ENCODE measurements at regions not wholly inside any gene's neighbourhood (a gene's known extent, or its start where the extent isn't known, plus 50 kb on each side); places are given as distances from the start of the nearest gene placed in this dataset.
"Not testable (repeated sequence)": the region's sequence is repeated elsewhere in the genome, so short reads cannot be mapped to it uniquely, and the experiment has no call there.

DNA sequence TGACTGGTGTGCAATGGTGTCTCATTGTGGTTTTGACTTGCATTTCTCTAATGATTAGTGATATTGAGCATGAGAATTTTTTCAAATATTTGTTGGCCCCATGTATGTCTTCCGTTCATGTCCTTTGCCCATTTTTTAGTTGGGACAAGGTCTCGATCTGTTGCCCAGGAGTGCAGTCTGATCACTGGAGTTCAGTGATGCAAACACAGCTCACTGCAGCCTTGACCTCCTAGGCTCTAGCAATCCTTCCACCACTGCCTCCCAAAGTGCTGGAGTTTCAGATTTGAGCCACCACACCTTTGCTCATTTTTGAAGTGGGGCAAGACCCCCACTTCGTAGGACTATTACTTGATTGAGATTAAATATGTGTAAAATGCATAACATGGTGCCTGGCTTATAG lies 124.2 kb upstream of the NBPF26 start:
- H3K4me3 ChIP-seq (ENCODE audit: low read length in 2 of 2); H3K27me3 ChIP-seq (ENCODE audit: control insufficient read depth in 2 of 2, insufficient read depth in 1 of 2, low read length in 1 of 2); H3K4me1 ChIP-seq (ENCODE audit: control insufficient read depth in 2 of 2, insufficient read depth in 2 of 2, low read length in 2 of 2); H3K9me3 ChIP-seq (ENCODE audit: control insufficient read depth in 2 of 2, insufficient read depth in 1 of 2, low read length in 1 of 2); H3K36me3 ChIP-seq (ENCODE audit: control insufficient read depth in 2 of 2, insufficient read depth in 2 of 2, low read length in 1 of 2); H3K27ac ChIP-seq (ENCODE audit: low read depth in 1 of 2, low read length in 1 of 2); DNase-seq (ENCODE audit: low read depth in 6 of 9, low spot score in 9 of 9): not testable (repeated sequence)
- WGBS, result no CpG with 5 or more reads among the region's 3 CpGs

DNA sequence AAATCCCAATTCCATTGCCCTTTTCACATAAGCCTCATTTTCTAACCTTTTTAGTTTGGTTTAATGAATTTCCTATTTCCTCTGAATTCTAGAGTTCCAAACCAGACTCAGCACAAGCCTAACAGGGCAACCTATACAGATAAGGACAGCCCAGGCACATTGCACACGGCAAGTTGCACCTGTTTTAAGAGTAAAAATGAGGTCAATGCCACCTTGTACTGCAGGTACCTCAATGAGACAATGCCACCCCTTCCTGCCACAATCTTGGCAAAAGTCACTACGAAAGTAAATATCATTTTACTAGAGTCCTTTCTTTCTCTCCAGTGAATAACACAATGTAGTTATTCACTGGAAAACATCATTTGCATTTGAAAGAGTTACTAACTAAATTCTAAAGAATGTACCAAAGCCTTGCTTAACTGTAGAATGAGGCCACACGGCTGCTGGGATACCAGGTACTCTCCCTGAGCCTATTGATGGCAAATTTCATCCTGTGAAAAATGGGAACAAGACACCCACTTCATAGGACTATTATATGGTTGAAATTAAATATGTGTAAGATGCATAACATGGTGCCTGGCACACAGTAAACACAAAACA lies 123.2 kb upstream of the NBPF26 start:
- not testable (repeated sequence) for DNase-seq (ENCODE audit: low read depth in 6 of 9, low spot score in 9 of 9); H3K27ac ChIP-seq (ENCODE audit: low read depth in 1 of 2, low read length in 1 of 2); H3K36me3 ChIP-seq (ENCODE audit: control insufficient read depth in 2 of 2, insufficient read depth in 2 of 2, low read length in 1 of 2); H3K4me3 ChIP-seq (ENCODE audit: low read length in 2 of 2); H3K27me3 ChIP-seq (ENCODE audit: control insufficient read depth in 2 of 2, insufficient read depth in 1 of 2, low read length in 1 of 2); H3K4me1 ChIP-seq (ENCODE audit: control insufficient read depth in 2 of 2, insufficient read depth in 2 of 2, low read length in 2 of 2); H3K9me3 ChIP-seq (ENCODE audit: control insufficient read depth in 2 of 2, insufficient read depth in 1 of 2, low read length in 1 of 2)
- no CpG with 5 or more reads among the region's 3 CpGs for WGBS

GRCh38 chr1:120607882-120608281 lies 115.9 kb upstream of the NBPF26 start:
- not testable (repeated sequence) for H3K36me3 ChIP-seq (ENCODE audit: control insufficient read depth in 2 of 2, insufficient read depth in 2 of 2, low read length in 1 of 2); H3K4me1 ChIP-seq (ENCODE audit: control insufficient read depth in 2 of 2, insufficient read depth in 2 of 2, low read length in 2 of 2); H3K4me3 ChIP-seq (ENCODE audit: low read length in 2 of 2); H3K9me3 ChIP-seq (ENCODE audit: control insufficient read depth in 2 of 2, insufficient read depth in 1 of 2, low read length in 1 of 2); H3K27me3 ChIP-seq (ENCODE audit: control insufficient read depth in 2 of 2, insufficient read depth in 1 of 2, low read length in 1 of 2); DNase-seq (ENCODE audit: low read depth in 6 of 9, low spot score in 9 of 9); H3K27ac ChIP-seq (ENCODE audit: low read depth in 1 of 2, low read length in 1 of 2)
- no CpG with 5 or more reads among the region's 3 CpGs for WGBS

- H3K4me1 ChIP-seq (ENCODE audit: control insufficient read depth in 2 of 2, insufficient read depth in 2 of 2, low read length in 2 of 2); DNase-seq (ENCODE audit: low read depth in 6 of 9, low spot score in 9 of 9); H3K27ac ChIP-seq (ENCODE audit: low read depth in 1 of 2, low read length in 1 of 2); H3K4me3 ChIP-seq (ENCODE audit: low read length in 2 of 2); H3K27me3 ChIP-seq (ENCODE audit: control insufficient read depth in 2 of 2, insufficient read depth in 1 of 2, low read length in 1 of 2); H3K36me3 ChIP-seq (ENCODE audit: control insufficient read depth in 2 of 2, insufficient read depth in 2 of 2, low read length in 1 of 2); H3K9me3 ChIP-seq (ENCODE audit: control insufficient read depth in 2 of 2, insufficient read depth in 1 of 2, low read length in 1 of 2): not testable (repeated sequence)
- no CpG with 5 or more reads among the region's 8 CpGs for WGBS
These were observed 115.3 kb upstream of the NBPF26 start for GRCh38 chr1:120608314-120609014.

DNA sequence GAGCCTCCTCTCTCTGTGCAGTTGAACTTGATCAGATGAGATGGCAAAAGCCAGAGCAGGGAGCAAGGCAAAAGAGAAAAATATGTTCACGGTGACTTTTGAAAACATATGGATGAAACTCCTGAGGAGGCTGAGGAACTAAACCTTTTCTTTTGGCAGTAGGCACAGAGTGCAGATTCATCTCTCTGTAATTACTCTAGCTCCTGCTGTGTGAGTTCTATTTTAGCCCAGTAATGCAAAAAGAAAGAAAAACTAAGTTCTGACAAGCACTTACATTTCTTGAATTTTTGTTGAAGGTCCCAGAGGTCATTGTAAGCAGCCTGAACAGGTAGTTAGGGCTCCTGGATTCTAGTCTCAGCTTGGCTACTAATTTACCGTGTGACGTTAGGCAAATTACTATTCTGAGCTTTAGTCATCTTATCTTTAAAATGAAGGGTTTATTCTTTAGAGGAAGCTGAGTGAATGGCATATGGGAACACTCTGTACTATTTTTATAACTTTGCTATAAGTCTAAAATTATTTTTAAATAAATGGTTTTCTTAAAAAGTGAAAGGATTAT lies 114.7 kb upstream of the NBPF26 start:
- not testable (repeated sequence) for DNase-seq (ENCODE audit: low read depth in 6 of 9, low spot score in 9 of 9); H3K4me3 ChIP-seq (ENCODE audit: low read length in 2 of 2); H3K27me3 ChIP-seq (ENCODE audit: control insufficient read depth in 2 of 2, insufficient read depth in 1 of 2, low read length in 1 of 2); H3K9me3 ChIP-seq (ENCODE audit: control insufficient read depth in 2 of 2, insufficient read depth in 1 of 2, low read length in 1 of 2); H3K27ac ChIP-seq (ENCODE audit: low read depth in 1 of 2, low read length in 1 of 2); H3K4me1 ChIP-seq (ENCODE audit: control insufficient read depth in 2 of 2, insufficient read depth in 2 of 2, low read length in 2 of 2); H3K36me3 ChIP-seq (ENCODE audit: control insufficient read depth in 2 of 2, insufficient read depth in 2 of 2, low read length in 1 of 2)
- no CpG with 5 or more reads among the region's 3 CpGs for WGBS

- H3K27me3 ChIP-seq (ENCODE audit: control insufficient read depth in 2 of 2, insufficient read depth in 1 of 2, low read length in 1 of 2); H3K9me3 ChIP-seq (ENCODE audit: control insufficient read depth in 2 of 2, insufficient read depth in 1 of 2, low read length in 1 of 2): not testable (repeated sequence)
- no CpG with 5 or more reads among the region's 6 CpGs for WGBS
These were observed 113.9 kb upstream of the NBPF26 start for GRCh38 chr1:120609834-120610233.

DNA sequence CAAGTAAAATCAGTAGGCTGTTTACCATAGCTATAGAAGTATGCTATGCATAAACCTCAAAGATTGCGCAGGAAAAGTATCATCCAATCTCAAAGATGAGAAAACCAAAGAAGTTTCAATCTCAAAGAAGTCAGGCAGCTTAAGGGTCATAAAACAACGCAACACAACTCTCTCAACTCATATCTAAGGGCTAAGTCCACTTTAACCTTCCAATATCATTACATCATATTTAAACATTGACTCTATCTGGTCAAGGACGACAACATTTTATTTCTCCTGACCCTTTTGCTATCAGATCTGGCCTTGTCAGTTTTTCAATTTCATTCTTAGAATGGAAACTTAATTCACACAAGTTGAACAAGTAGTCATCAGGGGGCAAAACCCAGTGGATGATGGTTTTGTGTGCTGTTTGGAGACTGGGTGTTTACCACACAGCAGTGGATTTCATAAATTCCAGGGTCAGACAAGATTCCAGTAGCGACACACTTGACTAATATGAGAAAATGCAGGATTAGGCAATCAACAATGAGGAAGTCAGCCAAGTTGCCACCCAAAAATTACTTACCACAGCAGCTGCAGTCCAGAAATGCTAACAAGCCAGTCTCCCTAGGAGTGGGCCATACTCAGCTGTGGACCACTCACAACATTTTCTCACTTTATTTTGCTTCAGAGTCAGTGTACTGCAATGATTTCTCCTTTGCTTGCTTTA lies 108.7 kb upstream of the NBPF26 start:
- not testable (repeated sequence) for H3K9me3 ChIP-seq (ENCODE audit: control insufficient read depth in 2 of 2, insufficient read depth in 1 of 2, low read length in 1 of 2); H3K36me3 ChIP-seq (ENCODE audit: control insufficient read depth in 2 of 2, insufficient read depth in 2 of 2, low read length in 1 of 2); H3K27me3 ChIP-seq (ENCODE audit: control insufficient read depth in 2 of 2, insufficient read depth in 1 of 2, low read length in 1 of 2); H3K4me3 ChIP-seq (ENCODE audit: low read length in 2 of 2); DNase-seq (ENCODE audit: low read depth in 6 of 9, low spot score in 9 of 9); H3K4me1 ChIP-seq (ENCODE audit: control insufficient read depth in 2 of 2, insufficient read depth in 2 of 2, low read length in 2 of 2); H3K27ac ChIP-seq (ENCODE audit: low read depth in 1 of 2, low read length in 1 of 2)
- WGBS, result no CpG with 5 or more reads among the region's 4 CpGs

More at GRCh38 chr1:120609834-120610233, 113.9 kb upstream of the NBPF26 start:
- H3K27ac ChIP-seq (ENCODE audit: low read depth in 1 of 2, low read length in 1 of 2); H3K36me3 ChIP-seq (ENCODE audit: control insufficient read depth in 2 of 2, insufficient read depth in 2 of 2, low read length in 1 of 2); DNase-seq (ENCODE audit: low read depth in 6 of 9, low spot score in 9 of 9); H3K4me1 ChIP-seq (ENCODE audit: control insufficient read depth in 2 of 2, insufficient read depth in 2 of 2, low read length in 2 of 2); H3K4me3 ChIP-seq (ENCODE audit: low read length in 2 of 2): not testable (repeated sequence)

GRCh38 chr1:120617493-120617892 lies 106.3 kb upstream of the NBPF26 start:
- not testable (repeated sequence) for DNase-seq (ENCODE audit: low read depth in 6 of 9, low spot score in 9 of 9); H3K4me3 ChIP-seq (ENCODE audit: low read length in 2 of 2); H3K4me1 ChIP-seq (ENCODE audit: control insufficient read depth in 2 of 2, insufficient read depth in 2 of 2, low read length in 2 of 2); H3K27me3 ChIP-seq (ENCODE audit: control insufficient read depth in 2 of 2, insufficient read depth in 1 of 2, low read length in 1 of 2); H3K36me3 ChIP-seq (ENCODE audit: control insufficient read depth in 2 of 2, insufficient read depth in 2 of 2, low read length in 1 of 2); H3K9me3 ChIP-seq (ENCODE audit: control insufficient read depth in 2 of 2, insufficient read depth in 1 of 2, low read length in 1 of 2); H3K27ac ChIP-seq (ENCODE audit: low read depth in 1 of 2, low read length in 1 of 2)
- WGBS, result no CpG with 5 or more reads among the region's 3 CpGs

Measured in thymus (tissue), 11 donors.